ENCODE measurements at regions not wholly inside any gene's neighbourhood (a gene's known extent, or its start where the extent isn't known, plus 50 kb on each side); places are given as distances from the start of the nearest gene placed in this dataset.

- H3K4me1 ChIP-seq (ENCODE audit: insufficient read depth, low read length, poor library complexity, severe bottlenecking), result no peaks in the 10 kb centered on the region
- H4K20me1 ChIP-seq (ENCODE audit: insufficient read depth, low read length, poor library complexity, severe bottlenecking), result no peaks in the 10 kb centered on the region
- H3K27me3 ChIP-seq (ENCODE audit: insufficient read depth, low read length, poor library complexity, severe bottlenecking), result no peaks in the 10 kb centered on the region
- H3K36me3 ChIP-seq (ENCODE audit: insufficient read depth, low read length), result no peaks in the 10 kb centered on the region
- no peak overlapping the region for H3K4me3 ChIP-seq (ENCODE audit: low read length, poor library complexity, severe bottlenecking)
- no peaks in the 10 kb centered on the region for H3F3A ChIP-seq (ENCODE audit: low read depth)
- H3K9me3 ChIP-seq (ENCODE audit: insufficient read depth, low read depth, low read length), result no peaks in the 10 kb centered on the region
- H3K9ac ChIP-seq (ENCODE audit: low read depth, low read length, poor library complexity, severe bottlenecking), result no peak overlapping the region
- TF ChIP-seq EZH2phosphoT487 (IDR thresholded peaks at IDR 0.05; ENCODE audit: borderline replicate concordance), result no peak
- TF ChIP-seq CTCF (conservative IDR thresholded peaks at IDR 0.05; ENCODE audit: low read length), result no peak
- H3K4me2 ChIP-seq (ENCODE audit: low read depth, low read length, poor library complexity, severe bottlenecking), result no peak overlapping the region
- no peaks in the 10 kb centered on the region for H3K79me2 ChIP-seq (ENCODE audit: insufficient read depth, low read length)
- no peaks in the 10 kb centered on the region for H3K9me2 ChIP-seq (replicated peaks; ENCODE audit: low read depth, low read length)
- no peak overlapping the region for H2AFZ ChIP-seq (ENCODE audit: low read length)
Measured at GRCh38 chr15:93644595-93644994, 555.6 kb upstream of the RGMA start.

GRCh38 chr15:93640411-93640962 is 551.5 kb upstream of the RGMA start:
- H2AFZ ChIP-seq (ENCODE audit: low read length), result no peak overlapping the region
- TF ChIP-seq EZH2phosphoT487 (IDR thresholded peaks at IDR 0.05; ENCODE audit: borderline replicate concordance) (no peak), CTCF (conservative IDR thresholded peaks at IDR 0.05; ENCODE audit: low read length) (no peak)
- H3K79me2 ChIP-seq (ENCODE audit: insufficient read depth, low read length), result no peaks in the 10 kb centered on the region
- no peak overlapping the region for H3K4me2 ChIP-seq (ENCODE audit: low read depth, low read length, poor library complexity, severe bottlenecking)
- H3F3A ChIP-seq (ENCODE audit: low read depth), result no peaks in the 10 kb centered on the region
- H3K4me1 ChIP-seq (ENCODE audit: insufficient read depth, low read length, poor library complexity, severe bottlenecking), result no peaks in the 10 kb centered on the region
- H3K9ac ChIP-seq (ENCODE audit: low read depth, low read length, poor library complexity, severe bottlenecking), result no peak overlapping the region
- H3K36me3 ChIP-seq (ENCODE audit: insufficient read depth, low read length), result no peaks in the 10 kb centered on the region
- H3K9me3 ChIP-seq (ENCODE audit: insufficient read depth, low read depth, low read length), result no peaks in the 10 kb centered on the region
- H4K20me1 ChIP-seq (ENCODE audit: insufficient read depth, low read length, poor library complexity, severe bottlenecking), result no peaks in the 10 kb centered on the region
- H3K27me3 ChIP-seq (ENCODE audit: insufficient read depth, low read length, poor library complexity, severe bottlenecking), result no peaks in the 10 kb centered on the region
- no peaks in the 10 kb centered on the region for H3K9me2 ChIP-seq (replicated peaks; ENCODE audit: low read depth, low read length)
- no peak overlapping the region for H3K4me3 ChIP-seq (ENCODE audit: low read length, poor library complexity, severe bottlenecking)

- no peaks in the 10 kb centered on the region for H3K27me3 ChIP-seq (ENCODE audit: insufficient read depth, low read length, poor library complexity, severe bottlenecking)
- H3K4me3 ChIP-seq (ENCODE audit: low read length, poor library complexity, severe bottlenecking), result no peak overlapping the region
- H3K4me2 ChIP-seq (ENCODE audit: low read depth, low read length, poor library complexity, severe bottlenecking), result no peak overlapping the region
- H3K9me2 ChIP-seq (replicated peaks; ENCODE audit: low read depth, low read length), result no peaks in the 10 kb centered on the region
- no peak overlapping the region for H3K9ac ChIP-seq (ENCODE audit: low read depth, low read length, poor library complexity, severe bottlenecking)
- no peaks in the 10 kb centered on the region for H4K20me1 ChIP-seq (ENCODE audit: insufficient read depth, low read length, poor library complexity, severe bottlenecking)
- no peaks in the 10 kb centered on the region for H3K4me1 ChIP-seq (ENCODE audit: insufficient read depth, low read length, poor library complexity, severe bottlenecking)
- no peak overlapping the region for H2AFZ ChIP-seq (ENCODE audit: low read length)
- no peaks in the 10 kb centered on the region for H3K36me3 ChIP-seq (ENCODE audit: insufficient read depth, low read length)
- no peaks in the 10 kb centered on the region for H3K9me3 ChIP-seq (ENCODE audit: insufficient read depth, low read depth, low read length)
- H3K79me2 ChIP-seq (ENCODE audit: insufficient read depth, low read length), result no peaks in the 10 kb centered on the region
- TF ChIP-seq CTCF (conservative IDR thresholded peaks at IDR 0.05; ENCODE audit: low read length), result no peak
- no peak for TF ChIP-seq EZH2phosphoT487 (IDR thresholded peaks at IDR 0.05; ENCODE audit: borderline replicate concordance)
- H3F3A ChIP-seq (ENCODE audit: low read depth), result no peaks in the 10 kb centered on the region
Measured at GRCh38 chr15:93631958-93632618, 543.1 kb upstream of the RGMA start.

All from Loucy (cell line).